ENCODE measurements at regions not wholly inside any gene's neighbourhood (a gene's known extent, or its start where the extent isn't known, plus 50 kb on each side); places are given as distances from the start of the nearest gene placed in this dataset.

GRCh38 chr4:43276321-43276720 is 383.8 kb downstream of the GRXCR1 start:
- Histone ChIP-seq H3K36me3 (no peaks in the 10 kb centered on the region), H3K4me1 (no peaks in the 10 kb centered on the region), H3K9me3 (no peaks in the 10 kb centered on the region), H3K4me3 (replicated peaks in 1 of 3) (no peak overlapping the region), H3K27me3 (no peaks in the 10 kb centered on the region), H3K27ac (no peak overlapping the region)
- intact Hi-C loops (cut with DNase I), result no loop called here
- 38 to 53% methylated on average over 1 of the region's 1 CpG for WGBS, 2 donors
- TF ChIP-seq CTCF (IDR thresholded peaks at IDR 0.05) (no peak), POLR2A (IDR thresholded peaks at IDR 0.05) (no peak)
- DNase-seq, result no peak

GRCh38 chr4:43277003-43277402 is 384.5 kb downstream of the GRXCR1 start:
- DNase-seq, result no peak
- Histone ChIP-seq H3K9me3 (no peaks in the 10 kb centered on the region), H3K4me1 (no peaks in the 10 kb centered on the region), H3K27ac (no peak overlapping the region), H3K36me3 (no peaks in the 10 kb centered on the region), H3K27me3 (no peaks in the 10 kb centered on the region), H3K4me3 (replicated peaks in 1 of 3) (no peak overlapping the region)
- intact Hi-C loops (cut with DNase I), result no loop called here
- TF ChIP-seq POLR2A (IDR thresholded peaks at IDR 0.05) (no peak), CTCF (IDR thresholded peaks at IDR 0.05) (no peak)
- WGBS, 2 donors, result 80 to 84% methylated on average over 1 of the region's 1 CpG

DNA sequence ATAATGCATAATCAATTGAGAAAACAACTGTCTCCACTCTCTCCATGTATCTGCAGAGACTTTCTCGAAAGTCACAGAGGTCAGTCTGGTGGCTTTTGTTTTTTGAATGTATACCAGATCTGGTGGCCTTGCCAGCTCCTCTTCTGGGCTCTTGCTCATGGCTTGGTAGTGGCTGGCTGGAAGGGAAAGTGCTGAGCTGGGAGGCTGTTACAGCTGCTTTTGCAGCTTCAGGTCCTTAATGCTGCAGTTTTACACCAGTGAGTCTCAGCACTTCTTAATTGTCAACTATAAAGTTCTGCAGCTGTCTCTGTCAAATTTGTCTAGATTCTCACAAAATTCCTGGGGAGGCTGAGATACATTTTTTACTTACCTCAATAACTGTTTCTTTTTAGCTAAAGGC is 390.0 kb downstream of the GRXCR1 start:
- DNase-seq, result no peak
- intact Hi-C loops (cut with DNase I), result no loop called here
- Histone ChIP-seq H3K4me1 (no peaks in the 10 kb centered on the region), H3K27ac (no peak overlapping the region), H3K9me3 (no peaks in the 10 kb centered on the region), H3K36me3 (no peaks in the 10 kb centered on the region), H3K4me3 (replicated peaks in 1 of 3) (no peak overlapping the region), H3K27me3 (no peaks in the 10 kb centered on the region)
- 75 to 83% methylated on average over 1 of the region's 1 CpG for WGBS, 2 donors
- TF ChIP-seq POLR2A (IDR thresholded peaks at IDR 0.05), result no peak
- TF ChIP-seq CTCF (IDR thresholded peaks at IDR 0.05), result no peak

DNA sequence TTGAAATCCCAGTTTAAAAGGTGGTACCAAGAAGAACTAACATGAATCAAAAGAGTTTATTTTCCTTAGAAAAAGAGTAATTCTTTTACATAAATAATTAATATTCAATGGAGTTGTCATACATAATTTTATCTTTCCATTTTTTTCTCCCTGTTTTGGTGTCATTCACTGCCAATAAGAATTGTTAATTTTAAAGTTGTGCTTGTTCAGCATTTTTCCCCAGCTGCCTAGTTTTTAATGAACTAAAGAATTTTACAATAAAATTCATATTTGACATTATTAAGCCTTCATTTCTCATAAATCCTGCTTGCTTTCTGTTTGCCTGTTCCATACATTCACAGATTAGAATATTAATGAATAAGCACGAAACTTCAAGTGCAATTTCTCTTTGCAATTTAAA is 393.6 kb downstream of the GRXCR1 start:
- 65 to 73% methylated on average over 1 of the region's 1 CpG for WGBS, 2 donors

DNA sequence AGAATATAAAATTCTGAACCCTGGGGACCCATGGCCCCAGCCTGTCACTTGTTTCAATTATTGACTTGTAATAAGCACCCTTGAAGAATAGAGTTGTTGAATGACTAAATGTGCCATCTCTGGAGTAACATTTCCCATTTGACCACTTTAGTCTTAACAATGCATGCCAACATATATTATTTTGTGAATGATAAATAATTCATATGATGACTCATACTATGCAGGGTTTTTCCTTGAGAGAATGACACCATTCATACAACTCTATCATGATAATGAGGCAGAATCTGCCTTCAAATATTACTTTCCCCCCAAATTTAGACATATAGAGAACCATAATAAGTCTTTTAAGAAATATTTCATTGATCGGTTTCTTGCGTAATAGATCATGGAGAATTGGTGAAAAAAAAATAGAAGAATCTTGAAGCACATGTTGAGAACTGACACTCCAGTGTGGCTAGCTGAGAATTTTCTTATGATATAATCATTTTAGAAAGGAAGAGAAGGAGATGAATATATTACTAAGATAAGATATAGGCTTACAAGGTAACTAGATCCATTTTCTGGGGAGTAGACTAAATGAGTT is 404.5 kb downstream of the GRXCR1 start:
- WGBS, 2 donors, result 98% methylated on average over 2 of the region's 2 CpGs
- no peak for DNase-seq

More for the DNA sequence above, 393.6 kb downstream of the GRXCR1 start:
- H3K4me1 ChIP-seq, result no peaks in the 10 kb centered on the region
- DNase-seq, result no peak
- no peak overlapping the region for H3K4me3 ChIP-seq (replicated peaks in 1 of 3)
- no peaks in the 10 kb centered on the region for H3K27me3 ChIP-seq
- intact Hi-C loops (cut with DNase I), result no loop called here
- TF ChIP-seq CTCF (IDR thresholded peaks at IDR 0.05) (no peak), POLR2A (IDR thresholded peaks at IDR 0.05) (no peak)
- H3K9me3 ChIP-seq, result no peaks in the 10 kb centered on the region
- no peak overlapping the region for H3K27ac ChIP-seq
- no peaks in the 10 kb centered on the region for H3K36me3 ChIP-seq

More for the DNA sequence above, 404.5 kb downstream of the GRXCR1 start:
- intact Hi-C loops (cut with DNase I), result no loop called here
- Histone ChIP-seq H3K4me3 (replicated peaks in 1 of 3) (no peak overlapping the region), H3K27me3 (no peaks in the 10 kb centered on the region), H3K27ac (no peak overlapping the region), H3K4me1 (no peaks in the 10 kb centered on the region), H3K9me3 (no peaks in the 10 kb centered on the region), H3K36me3 (no peaks in the 10 kb centered on the region)
- no peak for TF ChIP-seq CTCF (IDR thresholded peaks at IDR 0.05)
- TF ChIP-seq POLR2A (IDR thresholded peaks at IDR 0.05), result no peak
